Mucosa of rectum (tissue), 2 donors: ENCODE measurements at regions not wholly inside any gene's neighbourhood (a gene's known extent, or its start where the extent isn't known, plus 50 kb on each side); places are given as distances from the start of the nearest gene placed in this dataset.

Experiments
- H3K27ac ChIP-seq, 2 donors: one replicate each; pipeline ENCODE4 v1.7.0; 2013; ENCODE audit warnings: inconsistent platforms in 2 of 2, low read depth in 2 of 2, low read length in 2 of 2
- H3K27me3 ChIP-seq, 2 donors: one replicate each; pipeline ENCODE4 v1.7.0; 2013; ENCODE audit warnings: low read length in 2 of 2; ENCODE audit not compliant: control insufficient read depth in 2 of 2, insufficient read depth in 2 of 2
- H3K36me3 ChIP-seq, 2 donors: one replicate each; pipeline ENCODE4 v1.7.0; 2013; ENCODE audit warnings: low read length in 2 of 2; ENCODE audit not compliant: control insufficient read depth in 2 of 2, insufficient read depth in 2 of 2
- H3K4me1 ChIP-seq, 2 donors: one replicate each; pipeline ENCODE4 v1.7.0; 2013; ENCODE audit warnings: low read length in 2 of 2, mild to moderate bottlenecking in 1 of 2; ENCODE audit not compliant: control insufficient read depth in 2 of 2, insufficient read depth in 2 of 2
- H3K4me3 ChIP-seq, 2 donors: one replicate each; pipeline ENCODE4 v1.7.0; 2013; ENCODE audit warnings: low read length in 2 of 2
- H3K9ac ChIP-seq, 2 donors: one replicate each; pipeline ENCODE4 v1.7.0; 2013; ENCODE audit warnings: low read length in 2 of 2, low read depth in 1 of 2, mild to moderate bottlenecking in 1 of 2
- H3K9me3 ChIP-seq, 2 donors: one replicate each; pipeline ENCODE4 v1.7.0; 2013; ENCODE audit warnings: low read length in 2 of 2; ENCODE audit not compliant: control insufficient read depth in 2 of 2
- donor health status: healthy.
- donor health status: Normal muscosa, but diverticular disease.

DNA sequence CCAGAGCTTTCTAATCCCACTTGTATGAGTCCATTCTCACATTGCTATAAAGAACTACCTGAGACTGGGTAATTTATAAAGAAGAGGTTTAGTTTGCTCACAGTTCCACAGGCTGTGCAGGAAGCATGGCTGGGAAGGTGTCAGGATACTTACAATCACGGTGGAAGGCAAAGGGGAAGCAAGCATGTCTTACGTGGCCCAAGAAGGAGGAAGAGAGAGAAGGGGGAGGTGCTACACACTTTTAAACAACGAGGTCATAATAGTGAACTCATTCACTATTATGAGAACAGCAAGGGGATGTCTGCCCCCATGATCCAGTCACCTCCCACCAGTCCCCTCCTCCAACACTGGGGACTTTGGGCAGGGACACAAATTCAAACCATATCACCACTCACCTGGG lies 67.8 kb downstream of the TTC32 start:
- Histone ChIP-seq H3K4me1 (no peaks in the 10 kb centered on the region), H3K9ac (no peak overlapping the region), H3K4me3 (no peak overlapping the region), H3K36me3 (no peaks in the 10 kb centered on the region), H3K27ac (no peak overlapping the region), H3K27me3 (peaks cover 0 to 2% of the 10 kb centered on the region in 2 donors), H3K9me3 (no peaks in the 10 kb centered on the region)

DNA sequence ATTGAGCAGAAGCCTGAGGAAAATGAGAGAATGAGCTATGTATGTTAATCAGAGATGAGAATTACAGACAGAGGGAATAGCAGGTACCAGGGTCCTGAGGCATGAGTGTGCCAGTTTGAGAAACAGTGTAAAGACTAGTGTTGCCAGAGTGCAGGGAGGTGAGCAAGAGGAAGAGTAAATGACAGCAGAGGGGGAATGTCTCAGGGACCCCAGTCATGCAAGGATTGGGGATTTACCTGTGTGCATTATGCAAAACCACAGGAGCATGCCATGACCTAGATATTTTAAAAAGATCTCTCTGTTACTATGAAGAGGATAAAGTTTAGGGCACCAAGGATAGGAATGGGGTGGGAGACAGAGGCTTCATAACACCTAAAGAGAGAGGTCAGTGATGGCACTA lies 72.1 kb downstream of the TTC32 start:
- no peak overlapping the region for H3K27ac ChIP-seq
- no peaks in the 10 kb centered on the region for H3K9me3 ChIP-seq
- no peak overlapping the region for H3K4me3 ChIP-seq
- H3K9ac ChIP-seq: no peak overlapping the region
- H3K4me1 ChIP-seq: no peaks in the 10 kb centered on the region
- H3K27me3 ChIP-seq: peaks cover 0 to 2% of the 10 kb centered on the region in 2 donors
- H3K36me3 ChIP-seq: no peaks in the 10 kb centered on the region

DNA sequence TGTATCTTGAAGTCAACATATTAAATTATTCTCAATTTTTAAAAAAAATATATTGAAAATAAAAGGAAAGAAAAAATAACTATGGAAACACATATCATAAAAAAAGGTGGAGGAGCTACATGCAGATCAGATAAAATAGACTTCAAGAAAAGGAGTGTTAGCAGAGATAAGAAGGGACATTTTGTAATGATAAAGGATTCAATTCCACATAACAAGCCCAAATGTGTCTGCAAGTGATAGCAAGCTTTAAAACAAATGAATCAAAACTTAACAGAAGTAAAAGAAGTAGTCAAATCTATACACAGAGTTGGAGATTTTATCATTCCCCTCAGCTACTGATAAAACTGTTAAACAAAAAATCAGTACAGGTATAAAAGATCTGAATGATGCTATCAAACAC lies 74.9 kb downstream of the TTC32 start:
- no peaks in the 10 kb centered on the region for H3K36me3 ChIP-seq
- H3K27ac ChIP-seq: no peak overlapping the region
- H3K9ac ChIP-seq: no peak overlapping the region
- H3K4me3 ChIP-seq: no peak overlapping the region
- no peaks in the 10 kb centered on the region for H3K9me3 ChIP-seq
- H3K4me1 ChIP-seq: no peaks in the 10 kb centered on the region
- no peaks in the 10 kb centered on the region for H3K27me3 ChIP-seq

DNA sequence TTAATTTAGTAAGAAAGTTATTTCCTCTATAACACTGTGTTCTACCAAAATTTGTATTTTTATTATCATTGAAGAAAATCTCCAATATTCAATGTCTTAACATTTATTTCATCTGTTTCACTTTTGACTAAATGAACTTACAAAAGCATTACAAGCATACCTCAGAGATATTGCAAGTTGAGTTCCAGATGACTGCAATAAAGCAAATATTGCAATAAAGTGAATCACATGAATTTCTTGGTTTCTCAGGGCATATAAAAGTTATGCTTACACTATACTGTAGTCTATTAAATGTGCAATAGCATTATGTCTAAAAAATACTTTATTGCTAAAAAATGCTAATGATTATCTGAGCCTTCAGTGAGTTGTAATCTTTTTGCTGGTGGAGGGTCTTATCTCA lies 78.3 kb downstream of the TTC32 start:
- no peaks in the 10 kb centered on the region for H3K4me1 ChIP-seq
- no peak overlapping the region for H3K9ac ChIP-seq
- H3K4me3 ChIP-seq: no peak overlapping the region
- no peaks in the 10 kb centered on the region for H3K27me3 ChIP-seq
- no peak overlapping the region for H3K27ac ChIP-seq
- no peaks in the 10 kb centered on the region for H3K9me3 ChIP-seq
- no peaks in the 10 kb centered on the region for H3K36me3 ChIP-seq

DNA sequence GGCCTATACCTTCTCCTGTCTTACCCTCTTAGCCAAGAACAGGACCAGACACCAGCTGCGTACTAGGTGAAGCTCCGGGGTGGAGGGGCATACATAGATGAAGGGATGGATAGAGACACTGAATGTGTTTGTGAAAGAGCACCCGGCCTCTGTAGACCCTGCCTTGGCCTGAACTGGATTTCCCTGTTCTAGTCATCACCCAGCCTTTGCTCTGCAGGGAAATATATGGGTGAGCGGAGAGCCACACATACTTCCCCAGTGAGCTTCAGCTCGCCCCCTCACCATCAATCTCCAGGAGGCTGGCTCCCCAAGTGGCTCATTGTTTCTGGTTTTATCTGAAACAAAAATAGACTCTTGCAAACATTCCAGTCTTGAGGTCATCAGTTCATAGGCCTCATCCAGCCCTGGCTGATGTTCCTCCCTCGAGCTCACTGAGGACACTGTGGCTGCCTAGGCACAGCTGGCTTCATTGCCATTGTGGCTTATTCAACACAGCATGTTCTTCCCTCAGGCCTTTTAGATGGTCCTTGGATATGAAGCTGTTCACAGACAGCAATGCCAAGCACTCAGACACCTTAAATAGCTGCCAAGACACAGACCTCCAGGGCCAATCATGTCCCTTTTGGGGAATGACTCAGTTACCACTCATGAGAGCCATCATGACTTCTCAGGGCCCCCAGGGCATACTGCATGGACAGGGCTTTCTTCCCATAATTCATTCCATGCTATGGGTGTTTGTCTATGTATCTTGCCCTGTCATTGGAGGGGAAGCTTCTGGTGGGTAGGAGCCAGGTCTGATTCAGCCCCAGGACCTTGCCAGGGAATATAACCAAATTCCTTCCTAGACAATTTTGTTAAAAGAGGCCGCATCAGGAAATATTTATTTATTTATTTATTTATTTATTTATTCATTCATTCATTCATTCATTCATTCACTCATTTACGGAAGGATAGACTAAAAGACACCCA lies 82.4 kb downstream of the TTC32 start:
- Histone ChIP-seq H3K4me3 (no peak overlapping the region), H3K9ac (no peak overlapping the region), H3K36me3 (no peaks in the 10 kb centered on the region), H3K4me1 (no peaks in the 10 kb centered on the region), H3K27me3 (no peaks in the 10 kb centered on the region), H3K27ac (no peak overlapping the region), H3K9me3 (no peaks in the 10 kb centered on the region)

DNA sequence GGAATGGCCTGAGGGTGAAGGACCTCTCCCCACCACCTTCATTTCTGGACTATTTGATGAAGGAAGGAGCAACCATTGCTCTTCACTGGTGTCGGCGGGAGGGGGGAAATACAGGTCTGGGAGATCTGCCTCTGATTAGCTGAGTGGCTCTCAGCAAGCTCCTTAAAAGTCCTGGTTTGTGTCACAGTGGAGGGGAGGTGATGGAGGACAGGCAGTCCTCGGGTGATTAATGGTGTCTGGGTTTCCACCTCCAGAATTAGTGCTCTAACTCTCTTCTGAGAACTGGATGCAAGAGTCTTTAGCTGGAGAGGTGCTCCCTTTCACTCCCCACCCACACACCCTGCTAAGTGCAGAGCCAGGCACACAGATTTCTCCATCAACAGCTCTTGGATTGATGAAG lies 83.2 kb downstream of the TTC32 start:
- H3K36me3 ChIP-seq: no peaks in the 10 kb centered on the region
- H3K27me3 ChIP-seq: no peaks in the 10 kb centered on the region
- no peak overlapping the region for H3K27ac ChIP-seq
- no peak overlapping the region for H3K4me3 ChIP-seq
- no peak overlapping the region for H3K9ac ChIP-seq
- H3K9me3 ChIP-seq: no peaks in the 10 kb centered on the region
- H3K4me1 ChIP-seq: no peaks in the 10 kb centered on the region

DNA sequence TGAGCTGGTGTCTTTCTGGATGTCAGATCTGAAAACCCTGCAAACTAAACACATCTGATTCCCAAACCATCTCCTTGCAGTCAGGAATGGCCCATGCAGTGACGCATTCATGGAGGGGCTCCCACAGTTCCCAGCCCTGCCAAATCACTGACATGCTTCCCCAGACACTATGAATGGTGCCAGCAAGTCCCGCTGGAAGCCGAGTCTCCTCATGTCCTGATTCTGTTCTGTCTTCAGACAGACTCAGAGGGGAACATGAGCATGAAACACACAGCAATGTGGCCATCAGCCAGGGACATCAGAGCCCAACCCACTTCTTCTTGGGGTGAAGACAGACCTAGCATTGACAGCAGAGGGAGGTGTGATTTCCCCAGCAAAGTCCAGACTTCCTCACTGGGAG lies 83.7 kb downstream of the TTC32 start:
- Histone ChIP-seq H3K9ac (no peak overlapping the region), H3K4me1 (no peaks in the 10 kb centered on the region), H3K4me3 (no peak overlapping the region), H3K9me3 (no peaks in the 10 kb centered on the region), H3K36me3 (no peaks in the 10 kb centered on the region), H3K27me3 (no peaks in the 10 kb centered on the region), H3K27ac (no peak overlapping the region)

DNA sequence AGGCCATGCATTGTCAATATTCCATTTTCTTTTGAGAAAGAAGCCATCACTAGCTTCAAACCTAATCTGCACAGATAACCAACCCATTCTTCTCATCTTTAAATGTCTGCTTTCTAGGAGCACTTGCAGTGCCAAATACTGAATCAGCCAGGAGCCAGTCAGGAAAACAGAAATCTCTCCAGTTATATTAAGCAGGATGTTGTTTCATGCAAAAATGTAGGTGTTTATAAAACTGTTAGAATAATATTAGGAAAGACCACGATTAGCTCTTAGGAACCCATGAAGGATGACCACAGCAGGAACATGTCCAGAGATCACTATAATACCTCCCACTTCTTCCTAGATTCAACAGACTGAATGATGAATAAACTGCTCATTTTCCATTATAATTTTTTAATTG lies 86.0 kb downstream of the TTC32 start:
- H3K4me1 ChIP-seq: no peaks in the 10 kb centered on the region
- H3K9me3 ChIP-seq: no peaks in the 10 kb centered on the region
- no peaks in the 10 kb centered on the region for H3K36me3 ChIP-seq
- H3K4me3 ChIP-seq: no peak overlapping the region
- H3K27ac ChIP-seq: no peak overlapping the region
- H3K9ac ChIP-seq: no peak overlapping the region
- no peaks in the 10 kb centered on the region for H3K27me3 ChIP-seq

DNA sequence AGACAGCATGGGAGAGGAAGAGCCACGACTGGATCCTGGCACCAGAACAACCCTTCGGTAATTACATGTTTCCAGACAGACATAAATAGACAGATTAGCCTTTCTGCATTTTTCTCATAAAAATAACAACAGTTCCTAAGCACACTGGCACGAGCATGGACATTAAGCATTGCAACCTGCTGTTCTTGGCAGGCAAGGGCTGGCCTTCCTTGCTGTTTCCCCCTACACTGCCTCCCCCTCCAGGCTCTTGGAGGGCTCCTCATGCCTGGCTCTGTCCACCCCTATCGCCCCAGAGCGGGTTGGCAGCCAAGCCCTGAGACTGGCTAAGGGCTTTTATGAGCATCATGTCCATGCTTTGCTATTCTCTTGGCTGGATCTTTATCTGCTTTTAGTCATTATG lies 89.6 kb downstream of the TTC32 start:
- H3K27me3 ChIP-seq: no peaks in the 10 kb centered on the region
- H3K36me3 ChIP-seq: no peaks in the 10 kb centered on the region
- H3K27ac ChIP-seq: no peak overlapping the region
- H3K4me1 ChIP-seq: no peaks in the 10 kb centered on the region
- no peak overlapping the region for H3K4me3 ChIP-seq
- no peak overlapping the region for H3K9ac ChIP-seq
- H3K9me3 ChIP-seq: no peaks in the 10 kb centered on the region

DNA sequence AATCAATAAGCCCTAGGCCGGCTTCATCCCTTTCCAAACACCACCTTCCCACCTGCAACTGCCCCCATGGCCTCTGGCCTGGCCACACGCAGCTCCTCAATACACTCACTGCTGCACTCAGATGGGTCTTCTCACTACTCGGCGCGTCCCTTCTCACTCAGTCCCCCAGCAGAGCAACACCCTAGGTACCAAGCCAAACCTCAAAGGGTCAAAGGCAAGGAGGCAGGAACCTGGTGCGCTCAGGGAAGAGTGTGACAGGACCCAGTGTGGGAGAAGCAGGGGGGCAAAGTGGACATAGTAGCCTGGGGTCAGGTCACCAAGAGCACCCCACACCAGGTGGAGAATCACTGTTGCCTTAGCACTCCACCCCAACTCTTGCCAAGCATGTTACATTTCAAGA lies 90.6 kb downstream of the TTC32 start:
- Histone ChIP-seq H3K9ac (no peak overlapping the region), H3K27ac (no peak overlapping the region), H3K27me3 (no peaks in the 10 kb centered on the region), H3K9me3 (no peaks in the 10 kb centered on the region), H3K36me3 (no peaks in the 10 kb centered on the region), H3K4me3 (no peak overlapping the region), H3K4me1 (no peaks in the 10 kb centered on the region)
